Choroid plexus epithelial cell (primary cell): ENCODE measurements at regions not wholly inside any gene's neighbourhood (a gene's known extent, or its start where the extent isn't known, plus 50 kb on each side); places are given as distances from the start of the nearest gene placed in this dataset.
A peak's percentile ranks its signal among the peaks of the same experiment; 100 is the strongest.

Experiments
- DNase-seq: peaks from one replicate; pipeline ENCODE4 v3.0.0-alpha.2; 2010; ENCODE audit warnings: low read depth
- H3K4me3 ChIP-seq: 2 replicates; pipeline ENCODE4 v1.5.1; 2011; ENCODE audit warnings: low read depth, mild to moderate bottlenecking, control low read depth, low read length, moderate library complexity
- TF ChIP-seq, protein P1 (sequence below): conservative IDR thresholded peaks from 2 replicates; pipeline ENCODE4 v1.5.1; 2011; ENCODE audit warnings: low read depth, mild to moderate bottlenecking, control low read depth, inconsistent platforms, low read length, moderate library complexity

DNA sequence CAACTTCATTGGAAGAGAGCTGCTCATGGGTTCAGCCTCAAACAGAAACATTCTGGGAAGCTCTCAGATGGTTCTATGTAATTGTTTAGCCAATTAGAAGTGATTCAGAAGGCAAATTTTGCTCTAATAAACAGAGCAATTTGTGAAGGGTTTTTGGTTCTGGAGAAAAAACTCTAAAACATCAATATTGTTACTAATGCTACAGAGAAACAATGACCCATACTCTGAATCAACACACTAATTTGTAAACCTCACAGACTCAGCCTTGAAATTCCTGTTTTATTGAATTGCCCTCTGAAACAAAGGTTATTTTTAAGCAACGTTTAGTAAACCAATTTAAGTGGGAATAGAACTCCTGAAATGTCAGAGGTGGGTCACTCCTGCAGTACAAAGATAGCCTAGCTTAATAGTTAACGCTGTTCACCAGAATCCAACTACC lies 171.6 kb upstream of the SVIL start:
- no peak overlapping the region for H3K4me3 ChIP-seq
- DNase-seq: no peak
- TF ChIP-seq, protein P1, sequence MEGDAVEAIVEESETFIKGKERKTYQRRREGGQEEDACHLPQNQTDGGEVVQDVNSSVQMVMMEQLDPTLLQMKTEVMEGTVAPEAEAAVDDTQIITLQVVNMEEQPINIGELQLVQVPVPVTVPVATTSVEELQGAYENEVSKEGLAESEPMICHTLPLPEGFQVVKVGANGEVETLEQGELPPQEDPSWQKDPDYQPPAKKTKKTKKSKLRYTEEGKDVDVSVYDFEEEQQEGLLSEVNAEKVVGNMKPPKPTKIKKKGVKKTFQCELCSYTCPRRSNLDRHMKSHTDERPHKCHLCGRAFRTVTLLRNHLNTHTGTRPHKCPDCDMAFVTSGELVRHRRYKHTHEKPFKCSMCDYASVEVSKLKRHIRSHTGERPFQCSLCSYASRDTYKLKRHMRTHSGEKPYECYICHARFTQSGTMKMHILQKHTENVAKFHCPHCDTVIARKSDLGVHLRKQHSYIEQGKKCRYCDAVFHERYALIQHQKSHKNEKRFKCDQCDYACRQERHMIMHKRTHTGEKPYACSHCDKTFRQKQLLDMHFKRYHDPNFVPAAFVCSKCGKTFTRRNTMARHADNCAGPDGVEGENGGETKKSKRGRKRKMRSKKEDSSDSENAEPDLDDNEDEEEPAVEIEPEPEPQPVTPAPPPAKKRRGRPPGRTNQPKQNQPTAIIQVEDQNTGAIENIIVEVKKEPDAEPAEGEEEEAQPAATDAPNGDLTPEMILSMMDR: no peak

DNA sequence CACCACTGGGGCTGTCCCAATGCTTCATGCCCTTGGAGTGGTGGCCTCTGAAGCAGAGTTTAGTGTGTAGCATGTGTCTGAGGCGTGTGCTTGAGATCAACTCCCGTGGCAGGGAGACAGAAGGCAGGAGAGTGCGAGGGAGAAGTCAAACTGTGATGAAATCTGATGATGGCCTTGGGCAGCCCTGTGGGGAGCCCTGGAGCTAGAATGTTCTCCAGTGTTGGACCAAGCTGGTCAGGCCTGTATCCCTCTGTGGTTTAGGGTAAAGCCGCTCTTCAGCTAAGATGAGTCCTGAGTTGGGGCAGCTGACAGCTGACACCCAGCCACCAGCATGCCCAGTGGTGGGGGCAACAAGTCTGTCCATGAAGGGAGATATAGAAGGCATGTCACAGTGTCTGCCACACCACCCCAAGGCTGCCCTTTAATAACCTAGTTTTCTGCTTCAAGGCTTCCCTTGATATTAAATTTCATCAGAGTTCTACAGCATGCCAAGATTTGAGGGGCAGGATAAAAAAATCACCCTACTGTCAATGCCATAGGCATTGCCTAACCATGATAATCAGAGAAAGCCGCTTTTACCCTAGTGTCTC lies 170.5 kb upstream of the SVIL start:
- TF ChIP-seq, protein P1: no peak
- DNase-seq: no peak
- no peak overlapping the region for H3K4me3 ChIP-seq

DNA sequence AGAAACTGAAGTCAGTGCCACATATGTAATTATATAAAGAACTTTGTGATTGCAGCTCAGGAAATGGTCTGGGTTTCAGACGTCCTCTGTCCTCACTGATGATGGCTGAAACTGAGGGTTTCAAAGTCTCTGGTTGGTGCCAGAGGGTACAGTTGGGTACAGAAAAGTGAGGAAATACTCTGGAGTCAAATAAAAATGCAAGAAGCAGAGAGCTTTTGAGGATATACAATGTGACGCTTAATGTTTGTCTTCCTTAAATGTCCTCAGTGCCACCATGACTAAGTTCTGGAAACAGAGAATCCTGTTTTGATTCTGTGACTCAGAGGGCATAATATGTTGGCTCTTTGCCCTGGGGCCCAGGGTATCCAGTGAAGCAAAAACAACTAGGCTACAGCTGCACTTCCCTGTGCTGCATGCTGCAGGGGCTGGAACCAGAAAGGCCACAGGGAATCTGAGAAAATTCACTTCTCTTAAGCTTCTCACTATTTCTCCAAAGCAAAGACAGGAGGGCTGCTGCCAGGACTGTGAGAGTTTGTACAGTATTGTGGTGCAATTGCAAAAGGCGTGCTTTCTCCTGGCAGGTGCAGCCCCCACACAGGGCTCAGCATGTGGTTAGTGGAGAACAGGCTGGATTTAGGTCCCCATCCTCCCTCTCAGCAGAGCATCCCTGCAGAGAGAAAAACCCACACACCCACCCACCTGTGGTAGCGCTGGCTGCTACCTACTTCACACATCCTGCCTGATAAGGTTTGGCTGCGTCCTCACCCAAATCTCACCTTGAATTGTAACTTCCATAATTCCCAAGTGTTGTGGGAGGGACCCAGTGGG lies 169.5 kb upstream of the SVIL start:
- peak; percentile 79 for DNase-seq
- TF ChIP-seq, protein P1: no peak
- H3K4me3 ChIP-seq: no peak overlapping the region

DNA sequence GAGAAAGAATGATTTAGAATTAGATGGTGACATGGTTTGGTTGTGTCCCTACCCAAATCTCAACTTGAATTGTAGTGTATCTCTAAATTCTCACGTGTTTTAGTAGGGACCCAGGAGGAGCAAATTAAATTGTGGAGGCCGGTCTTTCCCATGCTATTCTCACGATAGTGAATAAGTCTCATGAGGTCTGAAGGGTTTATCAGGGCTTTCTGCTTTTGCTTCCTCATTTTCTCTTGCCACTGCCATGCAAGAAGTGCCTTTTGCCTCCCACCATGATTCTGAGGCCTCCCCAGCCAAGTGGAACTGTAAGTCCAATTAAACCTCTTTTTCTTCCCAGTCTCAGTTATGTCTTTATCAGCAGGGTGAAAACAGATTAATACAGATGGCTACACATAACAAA lies 167.4 kb upstream of the SVIL start:
- no peak for DNase-seq
- H3K4me3 ChIP-seq: no peak overlapping the region

DNA sequence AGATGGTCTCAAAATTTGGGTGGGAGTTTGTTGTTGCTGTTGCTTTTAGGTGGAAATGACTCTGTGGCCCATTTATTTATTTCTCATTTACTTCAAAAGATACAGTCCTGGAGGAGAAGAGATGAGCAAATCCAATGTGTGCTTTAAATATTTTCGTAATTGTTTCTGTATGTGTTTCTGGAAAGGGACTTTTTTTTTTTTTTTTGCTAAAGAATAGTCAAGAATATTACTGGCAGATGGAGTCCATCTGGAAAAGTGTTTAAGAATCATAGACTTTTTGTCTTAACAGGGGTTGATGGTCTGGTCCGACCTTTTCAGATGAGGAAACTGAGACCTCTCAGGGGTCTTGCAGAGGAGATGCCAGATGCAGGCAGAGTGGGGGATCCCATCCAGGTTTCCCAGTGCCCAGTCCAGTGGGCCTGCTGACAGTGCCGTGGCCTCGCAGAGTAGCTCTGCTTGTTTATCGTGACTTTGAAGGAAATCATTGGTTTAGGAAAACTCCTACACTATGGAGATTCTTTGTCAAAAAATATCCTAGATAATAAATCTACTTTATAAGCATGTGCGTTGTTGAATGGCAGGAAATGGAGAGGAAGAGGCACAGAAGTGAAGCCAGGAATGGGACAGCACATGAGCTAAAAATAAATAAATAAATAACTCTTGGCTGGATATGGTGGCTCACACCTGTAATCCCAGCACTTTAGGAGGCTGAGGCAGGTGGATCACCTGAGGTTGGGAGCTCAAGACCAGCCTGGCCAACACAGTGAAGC lies 164.3 kb upstream of the SVIL start:
- no peak for DNase-seq
- TF ChIP-seq, protein P1: no peak
- H3K4me3 ChIP-seq: no peak overlapping the region

More for the DNA sequence above, 167.4 kb upstream of the SVIL start:
- TF ChIP-seq, protein P1: no peak

DNA sequence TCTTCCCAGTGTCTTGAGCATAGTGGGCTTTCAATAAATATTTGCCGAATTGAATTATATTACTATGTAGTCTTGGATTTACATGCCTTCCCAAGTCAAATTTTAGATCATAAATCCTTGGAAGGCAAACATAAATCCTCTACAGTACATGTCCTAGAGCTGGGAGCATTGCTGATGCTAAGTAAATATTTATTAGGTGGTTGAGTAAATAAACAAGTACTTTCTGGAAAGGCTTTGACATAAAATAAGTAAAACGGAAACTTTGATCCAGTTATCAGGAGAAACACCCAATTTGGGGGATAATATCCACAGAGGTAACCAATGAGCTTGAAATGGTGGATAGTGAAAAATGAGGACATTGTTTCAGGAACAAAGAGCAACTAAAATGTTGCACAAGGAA lies 162.8 kb upstream of the SVIL start:
- no peak overlapping the region for H3K4me3 ChIP-seq
- TF ChIP-seq, protein P1: no peak
- no peak for DNase-seq
